Muscle of arm (tissue), 1 donor: ENCODE measurements at regions not wholly inside any gene's neighbourhood (a gene's known extent, or its start where the extent isn't known, plus 50 kb on each side); places are given as distances from the start of the nearest gene placed in this dataset.
A peak's percentile ranks its signal among the peaks of the same experiment; 100 is the strongest.

ENCODE experiments used
- DNase-seq: peaks from one replicate; pipeline ENCODE4 v3.0.0-alpha.2; 2013

DNA sequence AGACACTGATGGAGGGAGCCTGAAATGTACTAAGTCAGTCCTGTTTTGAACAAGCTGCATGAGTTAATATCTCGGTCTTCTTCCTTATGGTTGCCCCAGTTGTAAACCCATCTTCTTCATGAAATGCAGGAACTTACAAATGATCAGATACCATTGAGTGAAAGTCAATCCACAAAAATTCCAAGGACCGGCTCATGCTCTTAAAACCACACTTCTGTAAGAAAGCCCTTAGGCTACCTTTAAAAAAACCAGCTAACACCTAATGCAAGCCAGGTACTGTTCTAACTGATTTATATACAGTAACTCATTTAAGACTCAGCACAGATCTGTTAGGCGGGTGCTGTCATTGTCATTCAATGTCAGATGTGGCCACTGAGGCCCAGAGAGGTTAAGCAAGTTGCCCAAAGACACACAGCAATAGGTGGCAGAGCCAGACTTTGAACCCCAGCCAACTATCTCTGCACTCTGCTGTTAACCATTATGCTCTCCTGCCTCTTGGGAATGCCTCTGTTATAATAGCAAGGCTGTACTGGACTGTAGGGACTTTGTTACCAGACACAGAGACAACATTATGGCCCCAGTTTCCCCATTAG, 93.4 kb downstream of the C16orf95 start:
- DNase-seq, result no peak

DNA sequence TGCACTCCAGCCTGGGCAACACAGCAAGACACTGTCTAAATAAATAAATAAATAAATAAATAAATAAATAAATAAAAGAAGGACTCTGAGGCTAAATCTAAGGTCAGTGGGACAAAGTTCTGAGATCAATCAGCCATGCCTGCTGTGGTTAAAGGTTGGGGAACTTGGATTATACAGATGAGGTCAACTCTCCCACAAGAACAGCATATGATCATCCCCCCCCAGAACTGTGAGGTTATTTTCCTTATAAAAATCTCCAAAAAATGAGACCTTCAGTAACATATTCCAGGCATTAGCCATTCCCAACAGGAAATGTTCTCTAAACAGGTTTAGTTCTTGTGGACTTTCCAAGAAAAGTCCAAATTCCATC, 90.3 kb downstream of the C16orf95 start:
- no peak for DNase-seq

DNA sequence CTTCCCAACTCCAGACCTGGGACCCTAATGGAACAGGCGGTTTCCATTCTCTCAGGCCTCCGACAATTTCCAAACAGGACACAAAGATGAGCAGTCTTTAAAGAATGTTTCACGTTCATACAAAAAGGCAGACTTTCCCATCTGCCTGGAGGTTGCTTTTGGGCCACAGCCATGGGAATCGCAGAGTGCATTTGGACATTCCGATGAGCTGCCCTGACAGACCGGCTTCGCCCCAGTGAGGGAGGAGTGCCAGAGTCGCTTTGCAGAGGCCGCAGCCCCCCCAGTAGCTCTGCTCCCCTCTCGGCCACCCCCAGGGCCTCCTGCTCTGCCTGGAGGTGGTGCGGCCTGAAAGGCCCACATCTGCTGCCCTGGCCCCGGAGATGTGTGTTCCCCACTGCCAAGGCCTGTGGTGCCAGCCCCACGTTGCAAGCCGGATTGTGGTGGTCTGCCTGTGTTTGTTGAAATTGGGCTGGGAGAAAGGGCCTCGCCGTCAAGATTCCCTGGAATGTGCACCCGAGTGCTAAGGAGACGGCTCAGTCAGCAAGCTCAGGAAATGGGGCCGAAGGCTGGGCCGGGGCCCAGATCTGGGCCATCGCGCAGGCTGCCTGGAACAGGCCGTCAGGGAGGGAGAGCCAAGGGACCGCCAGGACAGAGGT, 89.8 kb downstream of the C16orf95 start:
- DNase-seq, result peak; percentile 59

- no peak for DNase-seq
Observed at GRCh38 chr16:87228363-87228762, 88.8 kb downstream of the C16orf95 start.

DNA sequence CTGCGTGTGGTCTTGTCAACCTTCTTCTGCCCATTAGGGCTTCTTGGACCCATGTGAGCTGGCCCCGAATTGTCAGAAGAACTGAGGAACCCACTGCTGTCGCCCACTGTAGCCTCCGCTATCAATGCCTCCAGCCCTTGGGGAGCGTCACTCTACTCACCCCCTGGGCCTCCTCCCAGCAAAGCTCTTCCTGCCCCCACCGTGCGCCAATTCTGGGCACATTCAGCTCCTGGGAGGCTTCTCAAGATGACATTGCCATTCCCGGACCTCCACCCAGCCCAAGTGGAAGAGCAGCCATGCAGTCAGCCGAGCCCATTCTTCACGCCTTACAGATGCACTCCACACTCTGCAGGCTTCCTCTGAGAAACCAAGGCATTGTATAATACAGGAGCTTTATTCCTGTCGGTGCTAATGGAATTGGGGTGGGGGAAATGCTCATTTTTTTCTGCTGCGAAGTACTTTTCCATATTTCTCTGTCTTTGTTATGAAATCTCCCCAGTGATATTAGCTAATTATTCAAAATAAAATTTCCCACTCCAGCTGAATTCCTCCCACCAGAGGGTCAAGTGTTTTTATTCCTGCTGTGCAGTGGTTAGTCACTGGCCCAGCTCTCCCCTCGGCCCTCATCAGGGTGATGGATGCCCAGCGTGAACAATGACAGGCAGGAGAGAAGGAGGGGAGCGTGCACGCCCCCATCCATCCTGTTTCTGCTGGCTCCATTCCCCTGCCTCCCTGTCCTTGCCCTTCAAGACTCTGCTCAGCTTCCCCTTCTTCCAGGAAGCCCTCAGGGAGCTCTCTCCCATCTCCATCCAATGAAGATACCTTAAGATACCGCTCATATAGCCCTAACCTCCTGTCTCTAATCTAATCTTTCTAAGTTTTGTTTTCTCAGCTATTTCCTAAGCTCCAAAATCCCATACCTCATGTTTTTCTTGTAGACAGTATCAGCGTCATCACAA, 87.7 kb downstream of the C16orf95 start:
- DNase-seq, result no peak

- peak; percentile 48 for DNase-seq
Observed at GRCh38 chr16:87230571-87230970, 86.6 kb downstream of the C16orf95 start.

GRCh38 chr16:87231295-87231694, 85.9 kb downstream of the C16orf95 start:
- no peak for DNase-seq

GRCh38 chr16:87231911-87232310, 85.3 kb downstream of the C16orf95 start:
- no peak for DNase-seq

DNA sequence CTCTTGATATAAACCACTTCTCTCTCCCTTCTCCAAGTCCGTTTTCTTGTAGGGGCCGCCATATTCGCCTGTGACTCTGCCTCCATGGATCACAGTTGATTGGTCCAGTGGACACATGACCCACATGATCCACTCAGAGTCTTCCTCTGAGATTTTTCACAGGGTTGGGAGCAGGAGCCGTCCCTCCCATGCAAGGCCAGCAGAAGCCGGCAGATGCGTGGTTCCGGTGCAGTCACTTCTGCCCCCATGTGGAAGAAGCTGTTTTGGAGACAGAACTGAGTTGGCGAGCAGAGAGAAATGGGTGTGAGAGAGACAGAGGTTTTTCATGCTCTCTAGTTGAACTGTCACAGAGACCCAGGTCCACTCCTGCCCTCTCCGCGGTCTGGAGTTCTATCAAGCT, 83.3 kb downstream of the C16orf95 start:
- DNase-seq, result no peak

GRCh38 chr16:87234601-87235000, 82.6 kb downstream of the C16orf95 start:
- no peak for DNase-seq

DNA sequence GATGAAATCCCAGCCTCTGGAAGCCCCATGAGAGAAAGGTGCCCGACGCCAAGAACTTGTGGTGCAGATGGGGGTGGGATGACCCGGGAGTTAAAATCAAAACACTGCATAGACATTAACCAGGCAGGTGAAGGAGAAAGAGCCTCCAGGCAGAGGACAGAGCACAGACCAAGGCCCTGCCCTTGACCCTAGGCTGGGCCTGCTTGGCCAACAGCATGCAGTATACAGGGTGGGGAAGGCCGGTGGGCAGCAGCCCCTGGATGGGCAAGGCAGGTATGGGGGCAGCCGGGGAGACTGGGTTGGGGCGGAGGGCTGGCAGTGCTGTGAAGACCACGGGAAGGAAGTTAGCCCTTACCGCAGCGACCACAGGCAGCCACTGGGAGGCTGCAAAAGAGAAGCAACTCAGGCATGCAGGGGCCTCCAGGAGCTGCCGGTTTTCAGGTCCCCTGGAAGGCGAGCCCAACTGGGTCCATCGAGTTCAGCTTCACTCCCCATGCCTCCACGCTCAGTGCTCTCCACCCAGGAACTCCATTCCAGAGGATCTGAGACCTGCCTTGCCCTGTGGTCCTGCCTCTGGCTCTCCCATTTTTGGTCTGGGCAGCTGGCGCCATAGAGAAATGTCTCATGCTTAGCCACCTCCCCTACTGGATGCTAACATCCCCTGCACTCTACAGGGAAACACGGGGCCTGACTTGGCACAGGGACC, 81.2 kb downstream of the C16orf95 start:
- no peak for DNase-seq

GRCh38 chr16:87236516-87237115, 80.6 kb downstream of the C16orf95 start:
- DNase-seq, result no peak

DNA sequence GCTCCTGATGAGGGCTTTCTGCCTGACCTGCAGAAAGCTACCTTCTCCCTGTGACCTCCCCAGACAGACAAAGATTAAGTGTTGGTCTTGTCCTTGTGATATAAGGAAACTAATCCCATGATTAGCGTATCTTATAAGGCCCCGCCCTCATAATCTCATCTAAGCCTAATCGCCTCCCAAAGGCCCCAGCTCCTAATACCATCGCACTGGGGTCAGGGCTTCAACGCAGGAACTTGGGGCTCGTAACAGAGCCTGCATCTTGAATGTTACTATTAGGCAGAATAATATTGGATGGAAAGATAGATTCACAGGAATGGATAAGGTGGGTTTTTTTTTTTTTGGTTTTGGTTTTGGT, 78.9 kb downstream of the C16orf95 start:
- DNase-seq, result no peak

- DNase-seq, result no peak
Observed at GRCh38 chr16:87239545-87239944, 77.6 kb downstream of the C16orf95 start.

DNA sequence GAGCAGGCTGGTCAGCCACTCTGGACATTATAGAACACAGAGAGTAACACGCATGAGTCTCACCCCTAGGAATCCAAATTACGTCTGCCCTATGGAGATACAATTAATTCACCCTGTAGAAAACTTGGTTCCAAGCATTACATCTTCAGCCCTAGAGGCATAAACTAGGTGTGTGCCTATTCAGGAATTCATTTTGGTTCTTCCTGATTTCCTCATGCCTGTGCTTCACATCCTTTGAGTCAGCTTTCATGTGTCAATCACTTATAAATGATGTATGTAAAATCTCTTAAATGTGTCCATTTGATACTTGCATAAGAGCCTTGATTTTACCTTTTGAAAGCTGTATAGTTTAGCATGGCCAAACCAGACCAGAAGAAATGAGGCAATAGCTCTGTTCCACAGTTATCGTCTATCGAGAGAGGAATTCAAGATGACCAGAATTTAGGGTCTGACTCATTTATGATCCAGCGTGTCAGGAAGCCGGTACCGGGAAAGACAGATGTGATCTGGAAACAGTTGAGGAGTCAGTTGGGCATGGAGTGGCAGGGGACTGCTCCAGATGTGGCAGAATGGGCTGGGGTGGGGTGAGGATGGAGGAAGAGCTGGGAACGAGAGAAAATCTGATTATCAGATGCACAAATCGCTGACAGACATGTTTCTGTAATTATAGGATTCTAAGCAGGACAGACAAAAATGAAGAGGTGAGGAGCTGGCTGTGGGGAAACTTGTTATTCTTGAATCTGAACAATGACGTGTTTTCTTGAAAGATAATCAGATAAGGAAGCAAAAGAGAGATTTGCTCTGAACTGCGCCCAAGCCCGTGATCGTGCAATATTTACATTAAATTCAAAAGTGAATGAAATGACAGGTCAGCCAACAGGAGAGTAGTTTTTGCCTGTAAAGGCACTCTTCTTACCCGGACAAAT, 76.7 kb downstream of the C16orf95 start:
- DNase-seq, result no peak

GRCh38 chr16:87241137-87241771, 75.9 kb downstream of the C16orf95 start:
- no peak for DNase-seq

DNA sequence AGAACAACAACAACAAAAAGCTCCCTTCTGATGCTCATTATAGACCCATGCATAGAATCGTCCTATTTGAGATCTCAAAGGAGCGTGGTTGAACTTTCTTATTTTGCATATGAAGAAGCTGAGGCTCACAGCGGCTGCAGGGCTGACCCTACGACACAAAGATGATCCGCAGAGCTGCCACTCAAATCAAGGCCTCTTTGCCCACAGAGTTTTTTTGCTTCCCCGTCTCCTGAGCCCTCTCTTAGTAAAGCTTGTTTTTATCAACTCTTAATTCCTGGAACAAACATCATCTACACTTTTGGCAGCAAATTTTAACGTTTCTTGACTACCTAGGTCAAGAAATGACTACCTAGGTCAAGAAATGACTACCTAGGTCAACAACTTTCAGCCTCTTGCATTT, 73.7 kb downstream of the C16orf95 start:
- no peak for DNase-seq

- DNase-seq, result no peak
Observed at GRCh38 chr16:87244636-87245197, 72.5 kb downstream of the C16orf95 start.

GRCh38 chr16:87245511-87245910, 71.7 kb downstream of the C16orf95 start:
- DNase-seq, result no peak
